HepG2 (cell line): ENCODE measurements at regions not wholly inside any gene's neighbourhood (a gene's known extent, or its start where the extent isn't known, plus 50 kb on each side); places are given as distances from the start of the nearest gene placed in this dataset.

Source experiments
- ATAC-seq: fragments of 200-7000 bp; cut with Tn5 transposase; 3 replicates; pipeline ENCODE4 v1.9.1; 2020; ENCODE audit warnings: mild to moderate bottlenecking, moderate library complexity
- BruUV-seq: library from RNA; stranded (reverse); fragments of 400-500 nt; replicated peaks from 2 replicates; lab custom pipeline; 2021; lab: Mats Ljungman, UMichigan
- CTCF ChIA-PET: fragments of 300-600 bp; formaldehyde crosslinking; extraction: SDS; loops from one replicate; lab custom pipeline; 2021; ENCODE audit warnings: low total read pairs, inconsistent platforms, low intra/inter-chr PET ratio; lab: Yijun Ruan, JAX
- POLR2A ChIA-PET: fragments of 350-600 bp; sonication (Branson Sonifier 250); formaldehyde crosslinking; loops from one replicate; lab custom pipeline; 2020; ENCODE audit warnings: antibody characterized with exemption, inconsistent platforms; lab: Yijun Ruan, JAX
- DNase-seq: peaks from one replicate; pipeline ENCODE4 v3.0.0-alpha.2; 2015; ENCODE audit warnings: low spot score
- FAIRE-seq: peaks from 3 replicates; lab custom pipeline; 2011; peaks lifted over from hg19 to GRCh38; lab: Jason Lieb, UNC
- H2AFZ ChIP-seq: one replicate; pipeline ENCODE4 v1.6.1; 2011; ENCODE audit warnings: low read length, inconsistent platforms
- H3K27ac ChIP-seq: fragments of 300-600 bp; 3 replicates; pipeline ENCODE4 v1.8.0; 2011; ENCODE audit warnings: mixed run types, mild to moderate bottlenecking, mixed read lengths, low read length, inconsistent platforms; ENCODE audit not compliant: insufficient read depth; ENCODE audit errors: extremely low read length
- H3K27me3 ChIP-seq, 2 experiments: fragments of 200-600 bp in 1 of 2; 2 replicates in 1 of 2; 3 replicates in 1 of 2; pipeline versions ENCODE4 v1.6.0 to v1.8.0; 2011; ENCODE audit warnings: low read length in 2 of 2, mild to moderate bottlenecking in 2 of 2, moderate library complexity in 2 of 2, inconsistent platforms in 1 of 2; ENCODE audit not compliant: insufficient read depth in 2 of 2, control insufficient read depth in 1 of 2
- H3K36me3 ChIP-seq, 2 experiments: fragments of 200-600 bp in 1 of 2; replicated peaks in 1 of 2; 2 replicates in 1 of 2; 3 replicates in 1 of 2; pipeline versions ENCODE4 v1.5.1 to v1.8.0; 2011; ENCODE audit warnings: low read length in 2 of 2, inconsistent platforms in 1 of 2; ENCODE audit not compliant: insufficient read depth in 2 of 2, control insufficient read depth in 1 of 2
- H3K4me1 ChIP-seq: 2 replicates; pipeline ENCODE4 v1.5.1; 2012; ENCODE audit warnings: low read length, inconsistent platforms; ENCODE audit not compliant: insufficient read depth
- H3K4me2 ChIP-seq: 2 replicates; pipeline ENCODE4 v1.6.0; 2011; ENCODE audit warnings: low read depth, low read length, inconsistent platforms
- H3K4me3 ChIP-seq, 3 experiments: fragments of 200-600 bp in 1 of 3; sonication (generic), shearing (Covaris generic) in 1 of 3; replicated peaks in 1 of 3; 2 replicates each; pipeline ENCODE4 v1.5.1; 2011 to 2016; ENCODE audit warnings: low read length in 3 of 3, inconsistent platforms in 2 of 3, low read depth in 2 of 3, mild to moderate bottlenecking in 2 of 3, control low read depth in 1 of 3, mixed read lengths in 1 of 3; ENCODE audit not compliant: insufficient read depth in 1 of 3
- H3K79me2 ChIP-seq: one replicate; pipeline ENCODE4 v1.6.1; 2011; ENCODE audit warnings: low read length, inconsistent platforms; ENCODE audit not compliant: insufficient read depth
- H3K9ac ChIP-seq: 2 replicates; pipeline ENCODE4 v1.6.0; 2011; ENCODE audit warnings: mild to moderate bottlenecking, low read depth, low read length, inconsistent platforms; ENCODE audit not compliant: insufficient read depth
- H3K9me3 ChIP-seq: 2 replicates; pipeline ENCODE4 v1.5.1; 2012; ENCODE audit warnings: mild to moderate bottlenecking, low read length
- H4K20me1 ChIP-seq: 2 replicates; pipeline ENCODE4 v1.6.0; 2011; ENCODE audit warnings: inconsistent platforms, mild to moderate bottlenecking, low read length, moderate library complexity; ENCODE audit not compliant: insufficient read depth
- AFF4 ChIP-seq: sonication (generic); formaldehyde crosslinking; IDR thresholded peaks from 2 replicates; pipeline ENCODE4 v1.4.0; 2020; ENCODE audit warnings: missing genetic modification reagents
- ARHGAP35 ChIP-seq: sonication (generic); formaldehyde crosslinking; IDR thresholded peaks from 2 replicates; pipeline ENCODE4 v1.9.0; 2022; ENCODE audit warnings: mild to moderate bottlenecking, inconsistent platforms, moderate library complexity, missing genetic modification reagents, borderline replicate concordance
- GTF3A ChIP-seq: sonication (generic); formaldehyde crosslinking; conservative IDR thresholded peaks from 2 replicates; pipeline ENCODE4 v1.4.0; 2020; ENCODE audit warnings: mild to moderate bottlenecking, missing genetic modification reagents
- HIVEP1 ChIP-seq: sonication (generic); formaldehyde crosslinking; IDR thresholded peaks from 2 replicates; pipeline ENCODE4 v1.4.0; 2020; ENCODE audit warnings: mild to moderate bottlenecking, missing genetic modification reagents
- MLLT10 ChIP-seq: sonication (generic); formaldehyde crosslinking; IDR thresholded peaks from 2 replicates; pipeline ENCODE4 v1.4.0; 2020; ENCODE audit warnings: missing genetic modification reagents
- PTBP1 ChIP-seq: fragments of 200-400 bp; formaldehyde crosslinking; IDR thresholded peaks from 2 replicates; pipeline ENCODE4 v1.6.1; 2018; ENCODE audit warnings: low read length, low read depth; ENCODE audit not compliant: poor library complexity, severe bottlenecking
- RBM39 ChIP-seq: fragments of 200-400 bp; formaldehyde crosslinking; IDR thresholded peaks from one replicate; pipeline ENCODE4 v1.6.1; 2018; ENCODE audit warnings: antibody characterized with exemption, mild to moderate bottlenecking, low read depth, low read length; ENCODE audit not compliant: poor library complexity, severe bottlenecking
- RCOR2 ChIP-seq: IDR thresholded peaks from 2 replicates; pipeline ENCODE4 v1.6.1; 2016; ENCODE audit warnings: missing biosample characterization, missing genetic modification reagents
- SP1 ChIP-seq, 2 experiments: fragments of 450-650 bp in 1 of 2; sonication (generic) in 1 of 2; formaldehyde crosslinking in 1 of 2; IDR thresholded peaks; 2 replicates each; pipeline versions ENCODE4 v1.4.0 to v1.6.1; 2016 to 2020; ENCODE audit warnings: missing genetic modification reagents in 1 of 2
- SRSF9 ChIP-seq: fragments of 200-400 bp; formaldehyde crosslinking; IDR thresholded peaks from 2 replicates; pipeline ENCODE4 v1.6.1; 2018; ENCODE audit warnings: borderline replicate concordance, mild to moderate bottlenecking, low read depth, low read length; ENCODE audit not compliant: insufficient read depth, poor library complexity, severe bottlenecking
- ZBTB7B ChIP-seq: sonication (generic); formaldehyde crosslinking; IDR thresholded peaks from 2 replicates; pipeline ENCODE4 v1.4.0; 2020; ENCODE audit warnings: missing genetic modification reagents
- ZNF557 ChIP-seq: sonication (generic); formaldehyde crosslinking; IDR thresholded peaks from 2 replicates; pipeline ENCODE4 v1.4.0; 2020; ENCODE audit warnings: missing genetic modification reagents
- ZNF563 ChIP-seq: sonication (generic); formaldehyde crosslinking; IDR thresholded peaks from 2 replicates; pipeline ENCODE4 v1.8.0; 2022; ENCODE audit warnings: mild to moderate bottlenecking, moderate library complexity, missing genetic modification reagents
- ZNF879 ChIP-seq: sonication (generic); formaldehyde crosslinking; IDR thresholded peaks from 2 replicates; pipeline ENCODE4 v1.8.1; 2023; ENCODE audit warnings: missing genetic modification reagents
- ZNF883 ChIP-seq: sonication (generic); formaldehyde crosslinking; IDR thresholded peaks from 2 replicates; pipeline ENCODE4 v1.5.1; 2020; ENCODE audit warnings: mild to moderate bottlenecking, missing genetic modification reagents; ENCODE audit errors: not compliant biosample characterization
- ZSCAN9 ChIP-seq: IDR thresholded peaks from 2 replicates; pipeline ENCODE4 v1.6.1; 2016; ENCODE audit warnings: borderline replicate concordance
- WGBS: methylation state at CpG from one replicate; pipeline ENCODE4 v1.1.6; 2017; ENCODE audit warnings: low lambda C conversion rate; 5-methylcytosine and 5-hydroxymethylcytosine counted together
- in situ Hi-C: cut with HindIII; loops from 2 replicates; pipeline ENCODE4 v1.10.0; 2017; ENCODE audit warnings: low pct_unique_long_range_greater_than_20kb; ENCODE audit not compliant: extremely low pct_ligation_motif_present
- intact Hi-C: fragments of 100-400 bp; cut with micrococcal nuclease; formaldehyde crosslinking; loops from one replicate; pipeline ENCODE4 v1.10.0; 2022; ENCODE audit not compliant: unreplicated experiment
- TF ChIP-seq, protein P1 (sequence below): sonication (generic); formaldehyde crosslinking; IDR thresholded peaks from 2 replicates; pipeline ENCODE4 v1.4.0; 2020; ENCODE audit warnings: missing genetic modification reagents
- TF ChIP-seq, protein P2 (sequence below): sonication (generic); formaldehyde crosslinking; IDR thresholded peaks from 2 replicates; pipeline ENCODE4 v1.8.1; 2023; ENCODE audit warnings: mild to moderate bottlenecking, missing genetic modification reagents

- TF ChIP-seq SP1 (IDR thresholded peaks at IDR 0.05) (no peak), SP1 (CRISPR knock-in tag; IDR thresholded peaks at IDR 0.05) (no peak), GTF3A (no peak), HIVEP1 (CRISPR knock-in tag) (no peak), SRSF9 (no peak), ZNF883 (no peak), ZSCAN9 (CRISPR knock-in tag) (no peak), ZNF563 (CRISPR knock-in tag) (no peak), PTBP1 (no peak), AFF4 (CRISPR knock-in tag) (no peak), ZBTB7B (CRISPR knock-in tag) (no peak), ZNF879 (CRISPR knock-in tag) (no peak), RCOR2 (no peak), ARHGAP35 (CRISPR knock-in tag) (no peak), RBM39 (no peak), ZNF557 (CRISPR knock-in tag) (no peak), MLLT10 (CRISPR knock-in tag) (no peak)
- TF ChIP-seq, protein P1, sequence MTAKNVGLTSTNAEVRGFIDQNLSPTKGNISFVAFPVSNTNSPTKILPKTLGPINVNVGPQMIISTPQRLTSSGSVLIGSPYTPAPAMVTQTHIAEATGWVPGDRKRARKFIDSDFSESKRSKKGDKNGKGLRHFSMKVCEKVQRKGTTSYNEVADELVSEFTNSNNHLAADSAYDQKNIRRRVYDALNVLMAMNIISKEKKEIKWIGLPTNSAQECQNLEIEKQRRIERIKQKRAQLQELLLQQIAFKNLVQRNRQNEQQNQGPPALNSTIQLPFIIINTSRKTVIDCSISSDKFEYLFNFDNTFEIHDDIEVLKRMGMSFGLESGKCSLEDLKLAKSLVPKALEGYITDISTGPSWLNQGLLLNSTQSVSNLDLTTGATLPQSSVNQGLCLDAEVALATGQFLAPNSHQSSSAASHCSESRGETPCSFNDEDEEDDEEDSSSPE = no peak
- TF ChIP-seq, protein P2, sequence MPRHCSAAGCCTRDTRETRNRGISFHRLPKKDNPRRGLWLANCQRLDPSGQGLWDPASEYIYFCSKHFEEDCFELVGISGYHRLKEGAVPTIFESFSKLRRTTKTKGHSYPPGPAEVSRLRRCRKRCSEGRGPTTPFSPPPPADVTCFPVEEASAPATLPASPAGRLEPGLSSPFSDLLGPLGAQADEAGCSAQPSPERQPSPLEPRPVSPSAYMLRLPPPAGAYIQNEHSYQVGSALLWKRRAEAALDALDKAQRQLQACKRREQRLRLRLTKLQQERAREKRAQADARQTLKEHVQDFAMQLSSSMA (CRISPR knock-in tag) = no peak
- TF ChIP-seq, all 625 proteins: peak for 0
- no TSS peak for BruUV-seq
- CTCF ChIA-PET = no interaction called here
Measured at GRCh38 chr3:20310629-20311028, 124.6 kb upstream of the SGO1 start.

More at GRCh38 chr3:20310629-20311028, 124.6 kb upstream of the SGO1 start:
- ATAC-seq (no peak), DNase-seq (no peak), FAIRE-seq (no peak)
- no peaks in the 10 kb centered on the region for H3K36me3 ChIP-seq
- no peaks in the 10 kb centered on the region for H3K4me1 ChIP-seq
- H3K4me2 ChIP-seq = no peak overlapping the region
- in situ Hi-C loops (no loop called here), intact Hi-C loops (no loop called here)
- no peak overlapping the region for H2AFZ ChIP-seq
- POLR2A ChIA-PET = no interaction called here
- no peaks in the 10 kb centered on the region for H3K79me2 ChIP-seq
- WGBS = 76% methylated on average over 3 of the region's 3 CpGs
- H3K9me3 ChIP-seq = peaks cover 10% of the 10 kb centered on the region; the same call in 1 of the 2 replicates
- no peak overlapping the region for H3K4me3 ChIP-seq
- no peaks in the 10 kb centered on the region for H4K20me1 ChIP-seq
- no peak overlapping the region for H3K27ac ChIP-seq
- no peaks in the 10 kb centered on the region for H3K27me3 ChIP-seq
- H3K9ac ChIP-seq = no peak overlapping the region
